GM19023 (cell line): ENCODE measurements at regions not wholly inside any gene's neighbourhood (a gene's known extent, or its start where the extent isn't known, plus 50 kb on each side); places are given as distances from the start of the nearest gene placed in this dataset.
A peak's percentile ranks its signal among the peaks of the same experiment; 100 is the strongest.
"Not testable (repeated sequence)": the region's sequence is repeated elsewhere in the genome, so short reads cannot be mapped to it uniquely, and the experiment has no call there.

Experiments used
- ATAC-seq: cut with Tn5 transposase; IDR thresholded peaks from one replicate; pipeline ENCODE4 v1.9.1; 2021; ENCODE audit warnings: mild to moderate bottlenecking, moderate library complexity; ENCODE audit not compliant: unreplicated experiment

GRCh38 chr4:127379948-127380347 is 252.8 kb upstream of the INTU start:
- not testable (repeated sequence) for ATAC-seq

GRCh38 chr4:127383666-127384065 is 249.1 kb upstream of the INTU start:
- no peak for ATAC-seq

- ATAC-seq = no peak
Observed at GRCh38 chr4:127394516-127394915, 238.2 kb upstream of the INTU start.

- ATAC-seq = no peak
Observed at GRCh38 chr4:127400276-127400675, 232.5 kb upstream of the INTU start.

- ATAC-seq = peak; percentile 82
Observed at GRCh38 chr4:127400731-127401346, 231.9 kb upstream of the INTU start.

- no peak for ATAC-seq
Observed at GRCh38 chr4:127403471-127404084, 229.2 kb upstream of the INTU start.

- ATAC-seq = no peak
Observed at GRCh38 chr4:127406187-127406586, 226.6 kb upstream of the INTU start.

GRCh38 chr4:127407572-127407971 is 225.2 kb upstream of the INTU start:
- ATAC-seq = not testable (repeated sequence)

- ATAC-seq = no peak
Observed at GRCh38 chr4:127410201-127410600, 222.6 kb upstream of the INTU start.

- no peak for ATAC-seq
Observed at GRCh38 chr4:127410644-127411043, 222.1 kb upstream of the INTU start.

GRCh38 chr4:127414951-127415606 is 217.7 kb upstream of the INTU start:
- no peak for ATAC-seq

- no peak for ATAC-seq
Observed at GRCh38 chr4:127416115-127416514, 216.6 kb upstream of the INTU start.

- no peak for ATAC-seq
Observed at GRCh38 chr4:127417885-127418535, 214.7 kb upstream of the INTU start.

GRCh38 chr4:127419431-127419830 is 213.3 kb upstream of the INTU start:
- no peak for ATAC-seq

- no peak for ATAC-seq
Observed at GRCh38 chr4:127421437-127421836, 211.3 kb upstream of the INTU start.

- no peak for ATAC-seq
Observed at GRCh38 chr4:127425202-127425845, 207.4 kb upstream of the INTU start.

GRCh38 chr4:127425851-127426250 is 206.9 kb upstream of the INTU start:
- no peak for ATAC-seq

- no peak for ATAC-seq
Observed at GRCh38 chr4:127441571-127441970, 191.2 kb upstream of the INTU start.

GRCh38 chr4:127445471-127445870 is 187.3 kb upstream of the INTU start:
- no peak for ATAC-seq

GRCh38 chr4:127446427-127446885 is 186.3 kb upstream of the INTU start:
- ATAC-seq = no peak

GRCh38 chr4:127448986-127449385 is 183.8 kb upstream of the INTU start:
- no peak for ATAC-seq
